LNCAP (cell line): ENCODE measurements at regions not wholly inside any gene's neighbourhood (a gene's known extent, or its start where the extent isn't known, plus 50 kb on each side); places are given as distances from the start of the nearest gene placed in this dataset.
A peak's percentile ranks its signal among the peaks of the same experiment; 100 is the strongest.

Source experiments
- CTCF ChIP-seq: fragments of 450-650 bp; IDR thresholded peaks from 2 replicates; pipeline ENCODE4 v1.5.1; 2017; ENCODE audit warnings: mild to moderate bottlenecking

GRCh38 chr18:66894851-66895250, 291.0 kb upstream of the CDH19 start:
- TF ChIP-seq CTCF = no peak

- no peak for TF ChIP-seq CTCF
These were observed 271.1 kb upstream of the CDH19 start for GRCh38 chr18:66874812-66875474.

- TF ChIP-seq CTCF = no peak
These were observed 270.5 kb upstream of the CDH19 start for GRCh38 chr18:66874375-66874774.

GRCh38 chr18:66873899-66874298, 270.0 kb upstream of the CDH19 start:
- no peak for TF ChIP-seq CTCF

GRCh38 chr18:66872277-66872676, 268.4 kb upstream of the CDH19 start:
- TF ChIP-seq CTCF = peak; percentile 52

- no peak for TF ChIP-seq CTCF
These were observed 263.8 kb upstream of the CDH19 start for GRCh38 chr18:66867653-66868052.

GRCh38 chr18:66838340-66838987, 234.6 kb upstream of the CDH19 start:
- TF ChIP-seq CTCF = no peak
